Hepatocyte (in vitro differentiated cells): ENCODE measurements at regions not wholly inside any gene's neighbourhood (a gene's known extent, or its start where the extent isn't known, plus 50 kb on each side); places are given as distances from the start of the nearest gene placed in this dataset.

ENCODE experiments used
- DNase-seq: peaks from one replicate; pipeline ENCODE4 v3.0.0-alpha.2; 2016; ENCODE audit warnings: low spot score
- H2AFZ ChIP-seq: fragments of 200-600 bp; sonication (generic); 2 replicates; pipeline ENCODE4 v1.6.0; 2016; ENCODE audit warnings: antibody characterized with exemption, mild to moderate bottlenecking
- H3K27ac ChIP-seq: fragments of 200-600 bp; sonication (generic); 2 replicates; pipeline ENCODE4 v1.5.1; 2016; ENCODE audit warnings: mild to moderate bottlenecking
- H3K27me3 ChIP-seq: fragments of 200-600 bp; sonication (generic); 2 replicates; pipeline ENCODE4 v1.6.1; 2016
- H3K36me3 ChIP-seq: fragments of 200-600 bp; sonication (generic); replicated peaks from 2 replicates; pipeline ENCODE4 v1.5.1; 2016; ENCODE audit warnings: low read depth; ENCODE audit not compliant: insufficient read depth
- H3K4me1 ChIP-seq: fragments of 200-600 bp; sonication (generic); 2 replicates; pipeline ENCODE4 v1.5.1; 2016; ENCODE audit warnings: mild to moderate bottlenecking, moderate library complexity; ENCODE audit not compliant: insufficient read depth
- H3K4me2 ChIP-seq: fragments of 200-600 bp; sonication (generic); 2 replicates; pipeline ENCODE4 v1.6.0; 2016
- H3K4me3 ChIP-seq: fragments of 200-600 bp; sonication (generic); 2 replicates; pipeline ENCODE4 v1.5.1; 2016; ENCODE audit warnings: mild to moderate bottlenecking
- H3K79me2 ChIP-seq: fragments of 200-600 bp; sonication (generic); 2 replicates; pipeline ENCODE4 v1.6.0; 2017; ENCODE audit warnings: mild to moderate bottlenecking
- H3K9me2 ChIP-seq: fragments of 200-600 bp; sonication (generic); replicated peaks from 2 replicates; pipeline ENCODE4 v1.6.0; 2017; ENCODE audit warnings: mild to moderate bottlenecking; ENCODE audit not compliant: insufficient read depth
- H3K9me3 ChIP-seq: fragments of 200-600 bp; sonication (generic); 2 replicates; pipeline ENCODE4 v1.5.1; 2016; ENCODE audit warnings: low read depth, mild to moderate bottlenecking
- H4K20me1 ChIP-seq: fragments of 200-600 bp; sonication (generic); 2 replicates; pipeline ENCODE4 v1.6.0; 2016; ENCODE audit warnings: mild to moderate bottlenecking; ENCODE audit not compliant: insufficient read depth, poor library complexity, severe bottlenecking
- EZH2 ChIP-seq: fragments of 200-600 bp; sonication (generic); IDR thresholded peaks from 2 replicates; pipeline ENCODE4 v1.6.1; 2016; ENCODE audit warnings: antibody characterized with exemption, mild to moderate bottlenecking, borderline replicate concordance
- EZH2phosphoT487 ChIP-seq: fragments of 200-600 bp; sonication (generic); IDR thresholded peaks from one replicate; pipeline ENCODE4 v1.6.1; 2018; ENCODE audit warnings: antibody characterized with exemption, mild to moderate bottlenecking, low read depth, moderate library complexity; ENCODE audit not compliant: unreplicated experiment, severe bottlenecking
- WGBS: methylation state at CpG from one replicate; pipeline ENCODE4 v1.1.6; 2016; ENCODE audit warnings: low lambda C conversion rate; ENCODE audit errors: missing lambda C conversion rate; 5-methylcytosine and 5-hydroxymethylcytosine counted together
- TF ChIP-seq, protein P1 (sequence below): fragments of 200-600 bp; sonication (generic); IDR thresholded peaks from 2 replicates; pipeline ENCODE4 v1.5.1; 2016; ENCODE audit warnings: antibody characterized with exemption, mild to moderate bottlenecking; ENCODE audit not compliant: poor library complexity

DNA sequence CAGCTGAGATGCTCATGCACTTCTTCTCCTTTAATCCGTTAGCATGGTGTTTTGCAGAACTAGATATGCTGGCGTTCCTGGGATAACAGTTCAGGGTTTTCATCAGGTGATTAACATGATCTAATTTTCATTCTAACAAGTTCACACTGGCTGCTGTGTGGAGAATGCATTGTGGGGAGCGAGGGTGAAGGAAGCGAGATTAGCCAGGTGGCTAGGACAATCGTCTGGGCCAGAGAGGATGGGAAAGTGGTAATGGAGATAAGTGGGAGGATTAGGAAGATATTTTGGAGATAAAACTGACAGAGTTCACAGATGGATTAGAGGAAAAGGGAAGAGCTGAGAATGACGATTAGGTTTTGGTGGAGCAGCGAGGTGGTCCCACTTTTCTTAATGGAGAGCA lies 138.1 kb upstream of the MAGI3 start:
- no peaks in the 10 kb centered on the region for H3K9me2 ChIP-seq
- no peaks in the 10 kb centered on the region for H3K79me2 ChIP-seq
- no peak overlapping the region for H3K27ac ChIP-seq
- H3K4me1 ChIP-seq, result peaks cover 23% of the 10 kb centered on the region
- no peak overlapping the region for H3K4me3 ChIP-seq
- no peaks in the 10 kb centered on the region for H4K20me1 ChIP-seq
- 81% methylated on average over 7 of the region's 7 CpGs for WGBS
- no peaks in the 10 kb centered on the region for H3K36me3 ChIP-seq
- H3K27me3 ChIP-seq, result no peaks in the 10 kb centered on the region
- H2AFZ ChIP-seq, result no peak overlapping the region
- no peak for TF ChIP-seq EZH2phosphoT487
- TF ChIP-seq, protein P1, sequence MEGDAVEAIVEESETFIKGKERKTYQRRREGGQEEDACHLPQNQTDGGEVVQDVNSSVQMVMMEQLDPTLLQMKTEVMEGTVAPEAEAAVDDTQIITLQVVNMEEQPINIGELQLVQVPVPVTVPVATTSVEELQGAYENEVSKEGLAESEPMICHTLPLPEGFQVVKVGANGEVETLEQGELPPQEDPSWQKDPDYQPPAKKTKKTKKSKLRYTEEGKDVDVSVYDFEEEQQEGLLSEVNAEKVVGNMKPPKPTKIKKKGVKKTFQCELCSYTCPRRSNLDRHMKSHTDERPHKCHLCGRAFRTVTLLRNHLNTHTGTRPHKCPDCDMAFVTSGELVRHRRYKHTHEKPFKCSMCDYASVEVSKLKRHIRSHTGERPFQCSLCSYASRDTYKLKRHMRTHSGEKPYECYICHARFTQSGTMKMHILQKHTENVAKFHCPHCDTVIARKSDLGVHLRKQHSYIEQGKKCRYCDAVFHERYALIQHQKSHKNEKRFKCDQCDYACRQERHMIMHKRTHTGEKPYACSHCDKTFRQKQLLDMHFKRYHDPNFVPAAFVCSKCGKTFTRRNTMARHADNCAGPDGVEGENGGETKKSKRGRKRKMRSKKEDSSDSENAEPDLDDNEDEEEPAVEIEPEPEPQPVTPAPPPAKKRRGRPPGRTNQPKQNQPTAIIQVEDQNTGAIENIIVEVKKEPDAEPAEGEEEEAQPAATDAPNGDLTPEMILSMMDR, result no peak
- no peak for TF ChIP-seq EZH2
- no peaks in the 10 kb centered on the region for H3K9me3 ChIP-seq
- DNase-seq, result no peak
- no peak overlapping the region for H3K4me2 ChIP-seq

DNA sequence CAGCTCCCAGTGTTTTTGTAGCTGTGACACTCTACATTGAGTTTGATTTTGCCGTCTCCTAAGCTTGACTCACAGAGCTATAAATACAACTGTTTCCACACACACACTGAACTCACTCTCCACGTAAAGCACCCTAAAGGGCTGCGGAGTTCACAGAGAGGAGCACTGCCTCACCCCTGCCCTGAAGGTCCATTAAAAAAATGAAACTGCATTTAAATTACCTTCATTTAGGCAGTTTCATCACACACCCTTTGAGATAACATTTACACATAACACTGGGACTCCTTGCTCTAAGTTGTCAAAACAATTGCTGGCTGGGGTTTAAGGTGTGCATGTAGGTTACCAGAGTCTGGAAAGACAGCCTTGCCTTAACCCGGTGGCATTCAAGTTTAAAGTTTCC lies 137.1 kb upstream of the MAGI3 start:
- Histone ChIP-seq H2AFZ (no peak overlapping the region), H3K9me3 (no peaks in the 10 kb centered on the region), H3K79me2 (no peaks in the 10 kb centered on the region), H3K27me3 (no peaks in the 10 kb centered on the region), H3K27ac (peak overlapping the region; percentile 20), H3K36me3 (no peaks in the 10 kb centered on the region), H3K9me2 (no peaks in the 10 kb centered on the region), H3K4me2 (no peak overlapping the region), H3K4me1 (peaks cover 23% of the 10 kb centered on the region), H4K20me1 (no peaks in the 10 kb centered on the region), H3K4me3 (no peak overlapping the region)
- no peak for TF ChIP-seq EZH2phosphoT487
- TF ChIP-seq EZH2, result no peak
- TF ChIP-seq, protein P1, result no peak
- WGBS, result 76% methylated on average over 4 of the region's 4 CpGs
- no peak for DNase-seq

DNA sequence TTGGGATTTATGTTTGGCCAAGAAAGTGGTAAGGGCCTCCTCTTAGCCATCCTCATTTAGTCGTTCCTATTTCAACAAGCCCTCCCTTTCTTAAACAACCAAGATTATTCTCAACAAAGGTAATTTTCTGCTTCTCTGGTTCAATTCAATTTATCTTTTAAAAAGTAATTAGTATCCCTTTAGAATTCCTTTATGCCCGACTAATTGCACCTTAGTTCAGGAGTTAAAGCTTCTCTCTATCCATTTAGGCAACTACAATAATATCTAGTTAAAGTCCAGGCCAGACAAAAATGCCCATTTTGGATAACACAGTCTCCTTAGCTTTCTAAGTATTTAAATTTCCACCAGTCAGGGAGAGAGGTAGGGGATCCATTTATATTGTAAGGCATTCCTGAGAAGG lies 136.7 kb upstream of the MAGI3 start:
- DNase-seq, result no peak
- no peak overlapping the region for H2AFZ ChIP-seq
- no peaks in the 10 kb centered on the region for H3K79me2 ChIP-seq
- peaks cover 23% of the 10 kb centered on the region for H3K4me1 ChIP-seq
- peak overlapping the region; percentile 20 for H3K27ac ChIP-seq
- H3K27me3 ChIP-seq, result no peaks in the 10 kb centered on the region
- H4K20me1 ChIP-seq, result no peaks in the 10 kb centered on the region
- no peaks in the 10 kb centered on the region for H3K9me3 ChIP-seq
- no peak overlapping the region for H3K4me2 ChIP-seq
- no peaks in the 10 kb centered on the region for H3K36me3 ChIP-seq
- TF ChIP-seq EZH2, result no peak
- TF ChIP-seq EZH2phosphoT487, result no peak
- TF ChIP-seq, protein P1, result no peak
- no peaks in the 10 kb centered on the region for H3K9me2 ChIP-seq
- H3K4me3 ChIP-seq, result no peak overlapping the region
- 60% methylated on average over 2 of the region's 2 CpGs for WGBS
